Neuronal stem cell (in vitro differentiated cells): ENCODE measurements at regions not wholly inside any gene's neighbourhood (a gene's known extent, or its start where the extent isn't known, plus 50 kb on each side); places are given as distances from the start of the nearest gene placed in this dataset.

ENCODE experiments used
- DNase-seq: peaks from one replicate; pipeline ENCODE4 v3.0.0-alpha.2; 2013; ENCODE audit warnings: low spot score
- H2AFZ ChIP-seq: one replicate; pipeline ENCODE4 v1.6.1; 2013; ENCODE audit warnings: mild to moderate bottlenecking, low read length, inconsistent platforms
- H2AK5ac ChIP-seq: 2 replicates; pipeline ENCODE4 v1.6.1; 2013; ENCODE audit warnings: low read depth, mild to moderate bottlenecking, inconsistent platforms, low read length, moderate library complexity, mixed read lengths
- H2BK120ac ChIP-seq: 2 replicates; pipeline ENCODE4 v1.6.1; 2013; ENCODE audit warnings: low read depth, mild to moderate bottlenecking, inconsistent platforms, low read length, moderate library complexity, mixed read lengths
- H2BK12ac ChIP-seq: one replicate; pipeline ENCODE4 v1.6.1; 2013; ENCODE audit warnings: low read length, inconsistent platforms
- H2BK15ac ChIP-seq: 2 replicates; pipeline ENCODE4 v1.6.1; 2013; ENCODE audit warnings: mild to moderate bottlenecking, low read length, inconsistent platforms, mixed read lengths
- H2BK5ac ChIP-seq: one replicate; pipeline ENCODE4 v1.6.1; 2013; ENCODE audit warnings: inconsistent platforms, mild to moderate bottlenecking, low read length, moderate library complexity
- H3K14ac ChIP-seq: one replicate; pipeline ENCODE4 v1.6.1; 2013; ENCODE audit warnings: low read length, inconsistent platforms
- H3K18ac ChIP-seq: 2 replicates; pipeline ENCODE4 v1.6.1; 2013; ENCODE audit warnings: low read length, inconsistent platforms
- H3K23ac ChIP-seq: 2 replicates; pipeline ENCODE4 v1.6.1; 2013; ENCODE audit warnings: low read depth, mild to moderate bottlenecking, mixed read lengths, low read length, inconsistent platforms; ENCODE audit not compliant: poor library complexity
- H3K27ac ChIP-seq: replicated peaks from 3 replicates; pipeline ENCODE4 v1.5.1; 2013; ENCODE audit warnings: low read length, inconsistent platforms
- H3K27me3 ChIP-seq, 3 experiments: 2 replicates each; pipeline ENCODE4 v1.6.1; 2013; ENCODE audit warnings: low read length in 3 of 3, mild to moderate bottlenecking in 2 of 3, inconsistent platforms in 1 of 3, low read depth in 1 of 3, mixed read lengths in 1 of 3, moderate library complexity in 1 of 3; ENCODE audit not compliant: control insufficient read depth in 3 of 3, insufficient read depth in 3 of 3
- H3K36me3 ChIP-seq, 2 donors: replicated peaks in 1 of 2; 2 replicates each; pipeline ENCODE4 v1.6.1; 2013; ENCODE audit warnings: low read length in 2 of 2; ENCODE audit not compliant: control insufficient read depth in 2 of 2, insufficient read depth in 2 of 2
- H3K4ac ChIP-seq: 2 replicates; pipeline ENCODE4 v1.6.1; 2013; ENCODE audit warnings: inconsistent platforms, mild to moderate bottlenecking, low read length, moderate library complexity
- H3K4me1 ChIP-seq, 2 donors: 1 replicate in 1 of 2; 2 replicates in 1 of 2; pipeline ENCODE4 v1.6.1; 2013; ENCODE audit warnings: low read length in 2 of 2, low read depth in 1 of 2; ENCODE audit not compliant: control insufficient read depth in 2 of 2, insufficient read depth in 1 of 2
- H3K4me2 ChIP-seq: one replicate; pipeline ENCODE4 v1.6.1; 2013; ENCODE audit warnings: mild to moderate bottlenecking, low read length, inconsistent platforms; ENCODE audit not compliant: insufficient read depth, poor library complexity, severe bottlenecking
- H3K4me3 ChIP-seq, 2 donors: 2 replicates each; pipeline ENCODE4 v1.5.1; 2013; ENCODE audit warnings: low read length in 2 of 2, mild to moderate bottlenecking in 2 of 2, inconsistent platforms in 1 of 2, moderate library complexity in 1 of 2
- H3K79me1 ChIP-seq: one replicate; pipeline ENCODE4 v1.6.1; 2013; ENCODE audit warnings: low read depth, mild to moderate bottlenecking, inconsistent platforms, low read length, moderate library complexity
- H3K9ac ChIP-seq: one replicate; pipeline ENCODE4 v1.6.1; 2013; ENCODE audit warnings: mild to moderate bottlenecking, low read depth, low read length, inconsistent platforms; ENCODE audit not compliant: poor library complexity
- H3K9me3 ChIP-seq, 2 donors: replicated peaks in 1 of 2; 2 replicates each; pipeline versions ENCODE3 to v1.6.1; 2013; ENCODE audit warnings: low read length in 2 of 2, mild to moderate bottlenecking in 2 of 2, inconsistent platforms in 1 of 2, low read depth in 1 of 2, mixed read lengths in 1 of 2, moderate library complexity in 1 of 2; ENCODE audit not compliant: control insufficient read depth in 2 of 2, insufficient read depth in 1 of 2
- H4K8ac ChIP-seq: one replicate; pipeline ENCODE4 v1.6.1; 2013; ENCODE audit warnings: low read depth, mild to moderate bottlenecking, inconsistent platforms, low read length, moderate library complexity
- H4K91ac ChIP-seq: one replicate; pipeline ENCODE4 v1.6.1; 2013; ENCODE audit warnings: low read length, low read depth, mild to moderate bottlenecking, inconsistent platforms; ENCODE audit not compliant: poor library complexity
- WGBS, 2 donors: extraction: QIAGEN DNeasy Blood & Tissue Kit; methylation state at CpG; one replicate each; pipeline ENCODE4 v1.1.7; 2013; ENCODE audit warnings: missing lambda C conversion rate in 2 of 2, mixed read lengths in 1 of 2; ENCODE audit not compliant: insufficient read length in 2 of 2, insufficient replicate concordance in 1 of 2; ENCODE audit errors: extremely low coverage in 2 of 2; 5-methylcytosine and 5-hydroxymethylcytosine counted together

DNA sequence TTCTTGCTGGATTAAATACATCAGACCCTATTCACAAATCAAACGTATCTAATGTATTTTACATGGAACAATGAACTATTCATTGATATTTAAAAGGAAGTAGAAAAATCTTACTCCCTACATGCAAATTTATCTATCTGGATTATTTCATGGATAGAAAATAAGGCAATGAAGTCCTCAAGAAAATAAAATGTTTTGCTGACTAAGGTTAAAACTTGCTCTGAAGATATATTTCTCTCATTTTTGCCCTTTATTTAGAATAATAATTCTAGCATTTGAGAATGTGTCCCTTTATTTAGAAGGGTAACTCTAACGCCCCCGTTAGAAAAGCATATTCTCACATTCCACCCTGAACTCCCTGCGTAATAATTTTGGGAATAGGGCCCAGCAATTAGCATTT, 627.0 kb upstream of the ZP4 start:
- no peak overlapping the region for H3K23ac ChIP-seq
- no CpG with 5 or more reads among the region's 4 CpGs for WGBS, 2 donors
- no peak for DNase-seq
- H4K8ac ChIP-seq, result no peak overlapping the region
- H3K4me3 ChIP-seq, result no peak overlapping the region
- no peak overlapping the region for H2BK15ac ChIP-seq
- no peak overlapping the region for H3K18ac ChIP-seq
- no peak overlapping the region for H2BK120ac ChIP-seq
- H2BK5ac ChIP-seq, result no peak overlapping the region
- H3K27ac ChIP-seq, result no peak overlapping the region
- H3K9ac ChIP-seq, result no peak overlapping the region
- H2AFZ ChIP-seq, result no peak overlapping the region
- H3K4me1 ChIP-seq, result no peaks in the 10 kb centered on the region
- no peak overlapping the region for H3K4me2 ChIP-seq
- no peaks in the 10 kb centered on the region for H3K79me1 ChIP-seq
- H4K91ac ChIP-seq, result no peak overlapping the region
- no peak overlapping the region for H3K14ac ChIP-seq
- H3K4ac ChIP-seq, result no peak overlapping the region
- no peaks in the 10 kb centered on the region for H3K36me3 ChIP-seq
- no peak overlapping the region for H2BK12ac ChIP-seq
- H3K9me3 ChIP-seq, result peaks cover 2 to 6% of the 10 kb centered on the region in 2 donors
- no peaks in the 10 kb centered on the region for H3K27me3 ChIP-seq
- H2AK5ac ChIP-seq, result no peak overlapping the region

DNA sequence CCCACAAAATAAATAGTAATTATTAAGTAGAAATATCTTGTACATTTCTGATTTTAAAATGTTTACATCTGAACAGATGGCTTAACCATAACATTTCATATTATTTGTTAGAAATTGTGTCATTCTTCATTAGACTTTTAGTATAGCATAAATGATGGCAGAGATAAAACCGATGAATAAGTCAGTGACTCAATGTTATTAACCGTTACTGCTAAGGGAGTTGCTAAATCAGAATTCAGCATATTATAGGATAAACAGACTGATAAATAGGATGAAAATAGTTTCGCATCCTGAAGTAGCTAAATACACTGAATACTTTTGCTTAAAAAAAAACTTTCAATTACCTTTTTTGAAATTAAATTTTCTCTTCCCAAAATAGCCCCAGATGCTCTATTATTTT, 610.6 kb upstream of the ZP4 start:
- WGBS, 2 donors, result no CpG with 5 or more reads among the region's 3 CpGs
- no peak overlapping the region for H2BK15ac ChIP-seq
- H2BK12ac ChIP-seq, result no peak overlapping the region
- no peak overlapping the region for H3K4me3 ChIP-seq
- H2BK5ac ChIP-seq, result no peak overlapping the region
- no peaks in the 10 kb centered on the region for H3K36me3 ChIP-seq
- H3K9ac ChIP-seq, result no peak overlapping the region
- H3K18ac ChIP-seq, result no peak overlapping the region
- no peak overlapping the region for H2AFZ ChIP-seq
- no peaks in the 10 kb centered on the region for H3K9me3 ChIP-seq
- H3K79me1 ChIP-seq, result no peaks in the 10 kb centered on the region
- H3K4me1 ChIP-seq, result no peaks in the 10 kb centered on the region
- no peak for DNase-seq
- H2BK120ac ChIP-seq, result no peak overlapping the region
- H3K4me2 ChIP-seq, result no peak overlapping the region
- H2AK5ac ChIP-seq, result no peak overlapping the region
- H4K8ac ChIP-seq, result no peak overlapping the region
- H3K27me3 ChIP-seq, result no peaks in the 10 kb centered on the region
- H3K23ac ChIP-seq, result no peak overlapping the region
- H3K4ac ChIP-seq, result no peak overlapping the region
- H3K14ac ChIP-seq, result no peak overlapping the region
- no peak overlapping the region for H4K91ac ChIP-seq
- no peak overlapping the region for H3K27ac ChIP-seq

DNA sequence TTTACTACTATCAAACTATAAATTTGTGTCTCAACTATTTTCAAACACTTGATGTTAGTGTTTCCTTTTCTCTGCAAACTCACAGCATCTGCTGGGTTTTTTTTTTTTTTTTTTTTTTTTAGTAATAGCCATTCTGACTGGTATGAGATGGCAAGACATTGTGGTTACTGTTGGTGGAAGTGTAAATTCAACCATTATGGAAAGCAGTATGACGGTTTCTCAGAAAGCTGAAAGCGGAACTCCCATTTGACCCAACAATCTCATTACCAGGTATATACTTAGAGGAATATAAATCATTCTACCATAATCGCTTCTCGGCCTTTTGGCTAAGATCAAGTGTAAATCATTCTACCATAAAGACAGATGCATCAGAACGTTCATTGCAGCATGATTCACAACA, 608.3 kb upstream of the ZP4 start:
- no CpG with 5 or more reads among the region's 5 CpGs for WGBS, 2 donors
- H3K27ac ChIP-seq, result no peak overlapping the region
- H3K9me3 ChIP-seq, result no peaks in the 10 kb centered on the region
- no peaks in the 10 kb centered on the region for H3K4me1 ChIP-seq
- H3K4me3 ChIP-seq, result no peak overlapping the region
- no peaks in the 10 kb centered on the region for H3K36me3 ChIP-seq
- no peak overlapping the region for H2BK5ac ChIP-seq
- no peak overlapping the region for H3K4ac ChIP-seq
- no peaks in the 10 kb centered on the region for H3K27me3 ChIP-seq
- no peak overlapping the region for H3K14ac ChIP-seq
- H3K23ac ChIP-seq, result no peak overlapping the region
- H2AFZ ChIP-seq, result no peak overlapping the region
- H3K9ac ChIP-seq, result no peak overlapping the region
- no peak for DNase-seq
- no peak overlapping the region for H4K8ac ChIP-seq
- no peak overlapping the region for H4K91ac ChIP-seq
- no peaks in the 10 kb centered on the region for H3K79me1 ChIP-seq
- H2BK15ac ChIP-seq, result no peak overlapping the region
- no peak overlapping the region for H2BK120ac ChIP-seq
- H2BK12ac ChIP-seq, result no peak overlapping the region
- H2AK5ac ChIP-seq, result no peak overlapping the region
- H3K18ac ChIP-seq, result no peak overlapping the region
- no peak overlapping the region for H3K4me2 ChIP-seq

DNA sequence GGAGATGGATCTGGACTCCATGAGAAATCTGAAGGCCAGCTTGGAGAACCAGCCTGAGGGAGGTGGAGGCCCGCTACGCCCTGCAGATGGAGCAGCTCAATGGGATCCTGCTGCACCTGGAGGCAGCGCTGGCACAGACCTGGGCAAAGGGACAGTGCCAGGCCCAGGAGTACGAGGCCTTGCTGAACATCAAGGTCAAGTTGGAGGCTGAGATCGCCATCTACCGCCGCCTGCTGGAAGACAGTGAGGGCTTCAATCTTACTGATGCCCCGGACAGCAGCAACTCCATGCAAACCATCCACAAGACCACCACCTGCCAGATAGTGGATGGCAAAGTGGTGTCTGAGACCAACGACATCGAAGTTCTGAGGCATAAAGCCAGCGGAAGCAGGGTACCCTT, 601.5 kb upstream of the ZP4 start:
- no CpG with 5 or more reads among the region's 11 CpGs for WGBS, 2 donors
- Histone ChIP-seq H3K9me3 (no peaks in the 10 kb centered on the region), H3K27me3 (no peaks in the 10 kb centered on the region), H2BK120ac (no peak overlapping the region), H2BK5ac (no peak overlapping the region), H2AFZ (no peak overlapping the region), H2AK5ac (no peak overlapping the region), H3K14ac (no peak overlapping the region), H2BK12ac (no peak overlapping the region), H3K18ac (peak overlapping the region; percentile 57), H3K23ac (no peak overlapping the region), H3K4me3 (no peak overlapping the region), H3K4me2 (no peak overlapping the region), H3K79me1 (no peaks in the 10 kb centered on the region), H3K9ac (no peak overlapping the region), H4K91ac (no peak overlapping the region), H3K4ac (no peak overlapping the region), H4K8ac (no peak overlapping the region), H2BK15ac (no peak overlapping the region), H3K4me1 (no peaks in the 10 kb centered on the region), H3K27ac (no peak overlapping the region), H3K36me3 (no peaks in the 10 kb centered on the region)
- DNase-seq, result no peak
